SJSA1 (cell line): ENCODE measurements at regions not wholly inside any gene's neighbourhood (a gene's known extent, or its start where the extent isn't known, plus 50 kb on each side); places are given as distances from the start of the nearest gene placed in this dataset.
"Not testable (repeated sequence)": the region's sequence is repeated elsewhere in the genome, so short reads cannot be mapped to it uniquely, and the experiment has no call there.

Experiments
- DNase-seq, 2 experiments: peaks; one replicate each; pipeline ENCODE4 v3.0.0-alpha.2; 2015 to 2020; ENCODE audit warnings: low spot score in 2 of 2, low read depth in 1 of 2
- H3K27ac ChIP-seq: fragments of 250-450 bp; sonication (Bioruptor Pico); 2 replicates; pipeline ENCODE4 v1.5.1; 2020; ENCODE audit warnings: mild to moderate bottlenecking, moderate library complexity
- H3K27me3 ChIP-seq: fragments of 250-450 bp; sonication (Bioruptor Pico); replicated peaks from 2 replicates; pipeline ENCODE4 v1.5.1; 2020; ENCODE audit warnings: mild to moderate bottlenecking, moderate library complexity
- H3K36me3 ChIP-seq: fragments of 250-450 bp; sonication (Bioruptor Pico); 2 replicates; pipeline ENCODE4 v1.5.1; 2020; ENCODE audit warnings: mild to moderate bottlenecking
- H3K4me1 ChIP-seq: fragments of 250-450 bp; sonication (Bioruptor Pico); replicated peaks from 2 replicates; pipeline ENCODE4 v1.6.1; 2021; ENCODE audit warnings: mild to moderate bottlenecking
- H3K4me3 ChIP-seq: fragments of 250-450 bp; sonication (Bioruptor Pico); 2 replicates; pipeline ENCODE4 v1.5.1; 2020; ENCODE audit warnings: mild to moderate bottlenecking
- H3K9me3 ChIP-seq: fragments of 250-450 bp; sonication (Bioruptor Pico); replicated peaks from 2 replicates; pipeline ENCODE4 v1.5.1; 2020; ENCODE audit warnings: mild to moderate bottlenecking

- Histone ChIP-seq H3K4me1 (peaks cover 50% of the 10 kb centered on the region), H3K9me3 (no peaks in the 10 kb centered on the region), H3K27me3 (no peaks in the 10 kb centered on the region), H3K4me3 (no peak overlapping the region), H3K36me3 (no peaks in the 10 kb centered on the region), H3K27ac (no peak overlapping the region)
- DNase-seq: no peak
These were observed 228.8 kb downstream of the TTLL2 start for GRCh38 chr6:167553736-167554119.

- H3K4me3 ChIP-seq: no peak overlapping the region
- no peaks in the 10 kb centered on the region for H3K9me3 ChIP-seq
- H3K27ac ChIP-seq: no peak overlapping the region
- H3K36me3 ChIP-seq: no peaks in the 10 kb centered on the region
- H3K4me1 ChIP-seq: peaks cover 55% of the 10 kb centered on the region
- H3K27me3 ChIP-seq: no peaks in the 10 kb centered on the region
- no peak for DNase-seq
These were observed 230.0 kb downstream of the TTLL2 start for GRCh38 chr6:167554854-167555253.

- Histone ChIP-seq H3K27me3 (no peaks in the 10 kb centered on the region), H3K36me3 (no peaks in the 10 kb centered on the region), H3K4me1 (peaks cover 56% of the 10 kb centered on the region), H3K9me3 (no peaks in the 10 kb centered on the region), H3K4me3 (no peak overlapping the region), H3K27ac (no peak overlapping the region)
- no peak for DNase-seq
These were observed 230.9 kb downstream of the TTLL2 start for GRCh38 chr6:167555836-167556235.

GRCh38 chr6:167557675-167558074 is 232.8 kb downstream of the TTLL2 start:
- Histone ChIP-seq H3K4me3 (no peak overlapping the region), H3K9me3 (no peaks in the 10 kb centered on the region), H3K36me3 (no peaks in the 10 kb centered on the region), H3K27me3 (no peaks in the 10 kb centered on the region), H3K27ac (peak overlapping the region; percentile 78), H3K4me1 (peaks cover 40% of the 10 kb centered on the region)
- DNase-seq: no peak

- peak overlapping the region; percentile 78 for H3K27ac ChIP-seq
- DNase-seq: peak; percentile 89 to 94
- no peaks in the 10 kb centered on the region for H3K27me3 ChIP-seq
- H3K9me3 ChIP-seq: no peaks in the 10 kb centered on the region
- H3K36me3 ChIP-seq: no peaks in the 10 kb centered on the region
- H3K4me3 ChIP-seq: no peak overlapping the region
- H3K4me1 ChIP-seq: peaks cover 40% of the 10 kb centered on the region
These were observed 233.6 kb downstream of the TTLL2 start for GRCh38 chr6:167558246-167559177.

GRCh38 chr6:167559675-167560479 is 235.0 kb downstream of the TTLL2 start:
- H3K27ac ChIP-seq: peak overlapping the region; percentile 78
- H3K36me3 ChIP-seq: no peaks in the 10 kb centered on the region
- peaks cover 47% of the 10 kb centered on the region for H3K4me1 ChIP-seq
- H3K9me3 ChIP-seq: no peaks in the 10 kb centered on the region
- DNase-seq: no peak
- H3K27me3 ChIP-seq: no peaks in the 10 kb centered on the region
- no peak overlapping the region for H3K4me3 ChIP-seq

GRCh38 chr6:167560673-167561569 is 236.0 kb downstream of the TTLL2 start:
- no peaks in the 10 kb centered on the region for H3K9me3 ChIP-seq

GRCh38 chr6:167562862-167563261 is 238.0 kb downstream of the TTLL2 start:
- H3K4me3 ChIP-seq, H3K27ac ChIP-seq, H3K27me3 ChIP-seq, H3K9me3 ChIP-seq, DNase-seq, H3K36me3 ChIP-seq: not testable (repeated sequence)
- H3K4me1 ChIP-seq: peaks cover 63% of the 10 kb centered on the region

More at GRCh38 chr6:167560673-167561569, 236.0 kb downstream of the TTLL2 start:
- Histone ChIP-seq H3K36me3 (no peaks in the 10 kb centered on the region), H3K4me1 (peaks cover 57% of the 10 kb centered on the region), H3K27me3 (no peaks in the 10 kb centered on the region), H3K4me3 (no peak overlapping the region), H3K27ac (no peak overlapping the region)
- DNase-seq: no peak

- Histone ChIP-seq H3K27me3 (no peaks in the 10 kb centered on the region), H3K36me3 (0 out of 2 replicates have a peak, but pooled peaks cover 6% of the 10 kb centered on the region), H3K4me1 (peaks cover 54% of the 10 kb centered on the region), H3K27ac (peak overlapping the region; percentile 35), H3K9me3 (no peaks in the 10 kb centered on the region), H3K4me3 (no peak overlapping the region)
- no peak for DNase-seq
These were observed 239.7 kb downstream of the TTLL2 start for GRCh38 chr6:167564416-167565250.

- no peak overlapping the region for H3K4me3 ChIP-seq
- H3K9me3 ChIP-seq: no peaks in the 10 kb centered on the region
- 0 out of 2 replicates have a peak, but pooled peaks cover 6% of the 10 kb centered on the region for H3K36me3 ChIP-seq
- peak overlapping the region; percentile 35 for H3K27ac ChIP-seq
- DNase-seq: no peak
- H3K27me3 ChIP-seq: no peaks in the 10 kb centered on the region
- peaks cover 47% of the 10 kb centered on the region for H3K4me1 ChIP-seq
These were observed 240.5 kb downstream of the TTLL2 start for GRCh38 chr6:167565388-167565787.

GRCh38 chr6:167565884-167566599 is 241.2 kb downstream of the TTLL2 start:
- peaks cover 48% of the 10 kb centered on the region for H3K4me1 ChIP-seq
- no peak overlapping the region for H3K4me3 ChIP-seq
- no peaks in the 10 kb centered on the region for H3K27me3 ChIP-seq
- peak; percentile 99 for DNase-seq
- H3K36me3 ChIP-seq: 0 out of 2 replicates have a peak, but pooled peaks cover 6% of the 10 kb centered on the region
- peak overlapping the region; percentile 85 for H3K27ac ChIP-seq
- no peaks in the 10 kb centered on the region for H3K9me3 ChIP-seq

GRCh38 chr6:167566711-167567141 is 241.8 kb downstream of the TTLL2 start:
- Histone ChIP-seq H3K27ac (peak overlapping the region; percentile 85), H3K4me3 (no peak overlapping the region), H3K27me3 (no peaks in the 10 kb centered on the region), H3K36me3 (0 out of 2 replicates have a peak, but pooled peaks cover 6% of the 10 kb centered on the region), H3K9me3 (no peaks in the 10 kb centered on the region), H3K4me1 (peaks cover 55% of the 10 kb centered on the region)
- DNase-seq: no peak
